ENCODE measurements at regions not wholly inside any gene's neighbourhood (a gene's known extent, or its start where the extent isn't known, plus 50 kb on each side); places are given as distances from the start of the nearest gene placed in this dataset.

GRCh38 chr9:103431809-103432208, 436.7 kb downstream of the CYLC2 start (continued):
- TF ChIP-seq NANOG (IDR thresholded peaks at IDR 0.05; ENCODE audit: borderline replicate concordance) (no peak), CTCF (conservative IDR thresholded peaks at IDR 0.05; ENCODE audit: low read depth in 2 of 2) (no peak), EZH2 (IDR thresholded peaks at IDR 0.05; ENCODE audit: low read depth, unreplicated experiment) (no peak), ETS1 (IDR thresholded peaks at IDR 0.05) (no peak), STAT1 (IDR thresholded peaks at IDR 0.05; ENCODE audit: unreplicated experiment) (no peak), EZH2phosphoT487 (IDR thresholded peaks at IDR 0.05; ENCODE audit: unreplicated experiment) (no peak)

- Mint-ChIP-seq H3K27me3 (ENCODE audit: insufficient read depth, low read depth, poor library complexity) (no peaks in the 10 kb centered on the region), H3K36me3 (ENCODE audit: low read depth) (peaks cover 9% of the 10 kb centered on the region; the same call in 2 of the 3 replicates), H3K4me3 (no peak overlapping the region), H3K27ac (no peak overlapping the region), H3K9me3 (peaks cover 91% of the 10 kb centered on the region), H3K4me1 (no peaks in the 10 kb centered on the region)
- Histone ChIP-seq H2AFZ (no peak overlapping the region), H3K4me2 (no peak overlapping the region), H3K79me2 (replicated peaks; ENCODE audit: insufficient read depth) (no peaks in the 10 kb centered on the region), H3K9me2 (ENCODE audit: insufficient read depth) (no peaks in the 10 kb centered on the region), H3K27me3 (ENCODE audit: insufficient read depth) (no peaks in the 10 kb centered on the region), H3K4me3 (no peak overlapping the region), H3K4me1 (ENCODE audit: insufficient read depth) (no peaks in the 10 kb centered on the region), H3K27ac (ENCODE audit: low read depth) (no peak overlapping the region), H3K36me3 (ENCODE audit: insufficient read depth) (peaks cover 5% of the 10 kb centered on the region; the same call in 1 of the 2 replicates), H4K20me1 (replicated peaks; ENCODE audit: insufficient read depth) (no peaks in the 10 kb centered on the region), H3F3A (replicated peaks; ENCODE audit: low read depth) (no peaks in the 10 kb centered on the region)
- TF ChIP-seq ZNF462 (CRISPR knock-in tag; IDR thresholded peaks at IDR 0.05) (no peak), NANOG (IDR thresholded peaks at IDR 0.05; ENCODE audit: borderline replicate concordance) (no peak), ZNF331 (CRISPR knock-in tag; IDR thresholded peaks at IDR 0.05; ENCODE audit: low read depth) (no peak), CTCF (conservative IDR thresholded peaks at IDR 0.05; ENCODE audit: low read depth in 2 of 2) (no peak), EZH2 (IDR thresholded peaks at IDR 0.05; ENCODE audit: low read depth, unreplicated experiment) (no peak), JUNB (IDR thresholded peaks at IDR 0.05; ENCODE audit: unreplicated experiment) (no peak), ZNF114 (CRISPR knock-in tag; IDR thresholded peaks at IDR 0.05) (no peak), ETS1 (IDR thresholded peaks at IDR 0.05) (no peak)
- DNase-seq (ENCODE audit: low spot score) (no peak), ATAC-seq (no peak)
Observed at GRCh38 chr9:103444176-103444575, 449.0 kb downstream of the CYLC2 start.
